ENCODE measurements at regions not wholly inside any gene's neighbourhood (a gene's known extent, or its start where the extent isn't known, plus 50 kb on each side); places are given as distances from the start of the nearest gene placed in this dataset.

DNA sequence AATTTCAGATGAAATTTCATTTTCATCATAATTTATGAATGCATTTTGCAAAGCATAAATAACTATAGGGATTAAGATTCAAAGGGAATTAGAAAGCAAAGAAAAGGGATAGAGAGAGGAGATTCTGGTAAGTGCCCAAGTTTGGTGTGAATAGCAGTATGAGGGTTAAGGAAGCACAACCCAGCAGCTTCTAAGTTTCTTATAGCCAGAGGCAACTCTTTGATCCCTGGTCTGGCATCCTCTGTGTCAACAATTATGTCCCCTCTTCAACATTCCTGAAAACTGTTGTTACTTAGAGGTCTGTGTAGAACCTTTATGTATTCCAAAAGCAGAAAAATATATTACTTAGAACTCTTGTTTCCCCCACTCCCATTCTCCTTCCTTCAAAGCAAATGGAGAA lies 171.6 kb upstream of the SATB2 start:
- H3K4me3 ChIP-seq (ENCODE audit: low read depth, low read length), result no peak overlapping the region

DNA sequence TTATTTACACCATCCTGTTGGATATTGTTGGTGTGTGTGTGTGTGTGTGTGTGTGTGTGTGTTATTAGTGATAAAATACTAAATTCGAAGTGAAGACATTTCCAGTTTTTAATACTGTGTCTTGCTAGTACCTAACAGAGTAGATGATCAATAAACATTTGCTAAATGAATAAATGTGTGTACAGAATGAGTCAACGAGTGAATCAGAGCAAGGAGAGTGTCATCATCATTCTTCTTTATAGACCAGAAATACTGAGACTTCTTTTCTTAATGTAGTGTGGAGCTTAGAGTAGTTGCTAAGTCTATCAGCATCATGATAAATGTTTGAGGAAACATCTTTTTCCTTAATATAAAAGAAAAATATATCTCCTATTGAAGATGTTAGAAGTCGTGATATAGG lies 169.7 kb upstream of the SATB2 start:
- H3K4me3 ChIP-seq (ENCODE audit: low read depth, low read length), result no peak overlapping the region

DNA sequence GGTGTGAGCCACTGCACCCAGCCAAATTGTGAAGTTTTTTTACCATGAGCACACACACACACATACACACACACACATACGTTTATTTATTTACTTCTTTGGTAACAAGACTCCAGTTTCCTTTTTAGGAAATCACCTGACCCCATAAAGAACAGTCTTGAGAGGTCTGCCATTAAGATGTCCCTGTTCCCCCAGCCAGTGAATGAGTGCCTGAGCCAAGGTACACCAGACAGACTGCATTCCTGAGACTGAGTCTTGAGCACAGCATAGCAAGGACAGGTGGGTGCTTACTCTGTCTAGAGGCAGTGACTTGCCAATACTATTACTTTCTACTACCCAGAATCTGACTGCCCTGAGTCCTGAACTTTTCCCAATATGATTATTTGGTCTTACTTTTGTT lies 167.2 kb upstream of the SATB2 start:
- H3K4me3 ChIP-seq (ENCODE audit: low read depth, low read length), result no peak overlapping the region

DNA sequence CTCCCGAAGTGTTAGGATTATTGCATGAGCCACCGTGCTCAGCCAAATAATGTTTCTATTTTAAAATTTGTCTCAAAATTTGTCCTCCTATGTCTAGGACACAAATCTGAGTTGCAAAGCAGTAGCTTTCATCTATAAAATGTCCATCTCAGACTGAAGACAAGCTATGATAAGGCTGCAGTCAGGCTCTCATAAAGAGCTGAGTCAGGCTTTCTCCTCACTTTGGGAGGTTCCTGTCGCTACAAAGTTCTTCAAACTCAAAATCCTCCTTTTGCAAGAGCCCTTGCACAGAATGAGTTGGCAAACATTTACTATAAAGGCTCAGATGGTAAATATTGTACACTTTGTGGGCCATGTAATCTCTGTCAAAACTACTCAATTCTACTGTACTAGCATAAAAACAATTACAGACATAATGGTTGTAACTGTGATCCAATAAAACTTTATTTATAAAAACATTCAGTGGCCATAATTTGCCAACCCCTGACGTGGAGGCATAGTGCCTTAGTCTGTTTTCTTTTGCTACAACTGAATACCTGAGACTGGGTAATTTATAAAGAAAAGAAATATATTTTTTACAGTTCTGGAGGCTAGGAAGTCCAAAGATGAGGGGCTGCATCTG lies 154.9 kb upstream of the SATB2 start:
- no peak overlapping the region for H3K4me3 ChIP-seq (ENCODE audit: low read depth, low read length)

DNA sequence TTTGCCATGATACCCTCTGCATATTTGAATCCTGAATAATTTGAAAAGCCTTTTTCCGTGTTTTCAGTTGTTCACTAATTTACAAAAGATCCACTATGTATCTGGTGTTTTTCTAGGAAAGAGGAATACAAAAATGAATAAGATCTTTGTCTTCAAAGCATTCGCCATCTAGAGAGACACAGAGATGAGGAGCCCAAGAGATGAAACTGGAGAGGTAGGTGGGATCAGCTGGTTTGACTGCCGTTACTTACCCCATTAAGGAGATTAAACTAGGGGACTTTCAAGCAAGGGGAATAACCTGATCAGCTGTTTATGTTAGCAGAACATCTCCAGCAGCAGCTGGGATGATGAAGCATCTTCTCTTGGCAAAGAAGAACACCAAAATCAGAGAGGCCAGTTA lies 150.2 kb upstream of the SATB2 start:
- H3K4me3 ChIP-seq (ENCODE audit: low read depth, low read length), result no peak overlapping the region

DNA sequence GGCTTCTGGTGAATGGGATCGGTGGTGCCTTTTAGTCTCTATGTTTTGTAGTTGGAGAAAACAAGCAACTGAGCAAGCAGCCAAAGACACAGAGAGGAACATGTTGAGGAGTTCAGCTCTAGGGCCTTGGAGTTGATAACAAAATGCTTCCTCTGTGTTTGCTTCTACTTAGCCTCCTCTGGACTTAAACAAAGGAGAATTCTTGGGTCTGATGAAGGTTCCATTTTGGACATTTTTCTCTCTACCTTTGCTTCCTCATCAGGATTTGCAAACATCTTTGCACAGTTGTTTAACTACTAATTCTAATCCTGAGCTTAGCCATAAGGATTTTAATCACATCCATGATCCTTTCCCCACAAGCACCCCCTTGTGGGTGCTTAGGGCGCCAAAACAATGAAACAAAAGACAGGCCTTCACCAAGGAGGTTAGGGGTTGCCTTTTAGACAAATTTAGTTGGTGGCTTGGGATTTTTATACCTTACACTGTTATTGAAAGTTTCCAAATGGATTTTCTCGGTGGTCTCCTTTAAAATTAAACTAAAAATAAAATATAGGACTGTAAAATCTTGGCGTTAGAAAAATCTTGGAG lies 148.5 kb upstream of the SATB2 start:
- no peak overlapping the region for H3K4me3 ChIP-seq (ENCODE audit: low read depth, low read length)

DNA sequence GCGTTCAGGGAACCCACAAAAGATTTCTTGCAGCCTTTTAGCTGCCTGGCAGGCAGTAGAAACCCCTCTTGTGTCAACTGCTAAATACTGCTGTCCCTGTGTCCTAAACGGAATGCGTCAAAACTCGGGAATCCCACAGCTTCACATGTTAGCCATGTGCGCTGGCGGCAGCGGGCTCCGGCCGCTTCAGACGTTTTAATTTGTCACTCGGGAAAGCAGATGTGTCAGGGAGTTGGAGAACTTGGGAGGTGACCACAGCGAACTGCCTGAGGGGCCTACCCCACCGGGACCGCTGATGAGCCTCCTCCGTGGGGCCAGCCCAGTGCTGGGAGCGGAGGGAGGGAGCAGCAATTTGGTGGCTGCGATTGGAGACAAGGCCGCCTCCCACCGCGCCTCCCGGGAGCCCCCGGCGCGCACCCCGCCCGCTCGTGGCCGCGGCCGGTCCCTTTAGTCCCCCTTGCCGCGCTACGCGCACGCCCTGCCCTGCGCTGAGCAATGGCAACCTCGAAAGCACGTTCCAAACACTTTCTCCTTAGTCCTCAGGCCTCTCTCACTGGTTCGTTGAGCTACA lies 146.1 kb upstream of the SATB2 start:
- no peak overlapping the region for H3K4me3 ChIP-seq (ENCODE audit: low read depth, low read length)

DNA sequence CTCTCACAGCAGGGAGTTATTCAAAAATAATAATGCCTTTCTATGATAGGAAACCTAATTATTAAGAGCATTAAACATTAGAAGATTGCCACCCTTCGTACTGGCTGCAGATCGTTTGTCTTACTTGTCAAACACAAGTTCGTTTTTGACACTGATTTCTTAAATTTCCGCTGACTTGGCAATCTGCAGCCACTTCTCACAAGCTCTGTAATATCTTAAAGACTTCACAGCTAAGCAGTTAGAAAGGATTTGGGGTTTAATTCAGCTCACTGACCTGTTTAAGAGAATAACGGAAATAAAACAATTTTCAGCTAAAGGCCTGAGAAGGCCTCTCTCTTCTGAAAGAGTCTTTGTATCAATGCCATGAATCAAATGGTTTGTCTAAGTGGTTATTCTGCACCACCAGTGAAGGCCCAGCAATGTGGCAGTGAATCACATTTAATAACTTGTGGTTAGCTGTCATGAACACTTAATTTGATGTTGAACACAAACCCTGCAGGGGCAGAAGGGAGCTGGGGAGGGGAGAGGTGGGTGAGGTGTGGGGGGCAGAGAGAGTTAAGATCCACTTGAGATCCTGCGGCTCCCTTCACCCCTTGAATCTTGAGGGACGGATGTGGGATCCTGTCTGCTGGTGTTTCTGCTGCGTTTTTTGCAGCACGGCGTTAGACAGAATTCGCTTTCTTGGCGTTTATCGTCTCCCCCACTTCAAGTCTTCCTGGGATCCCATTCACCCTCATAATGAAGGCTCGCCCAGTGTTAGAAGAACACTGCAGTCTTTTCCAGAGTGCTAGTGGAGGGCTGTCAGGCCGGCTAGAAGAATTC lies 145.4 kb upstream of the SATB2 start:
- H3K4me3 ChIP-seq (ENCODE audit: low read depth, low read length), result no peak overlapping the region

DNA sequence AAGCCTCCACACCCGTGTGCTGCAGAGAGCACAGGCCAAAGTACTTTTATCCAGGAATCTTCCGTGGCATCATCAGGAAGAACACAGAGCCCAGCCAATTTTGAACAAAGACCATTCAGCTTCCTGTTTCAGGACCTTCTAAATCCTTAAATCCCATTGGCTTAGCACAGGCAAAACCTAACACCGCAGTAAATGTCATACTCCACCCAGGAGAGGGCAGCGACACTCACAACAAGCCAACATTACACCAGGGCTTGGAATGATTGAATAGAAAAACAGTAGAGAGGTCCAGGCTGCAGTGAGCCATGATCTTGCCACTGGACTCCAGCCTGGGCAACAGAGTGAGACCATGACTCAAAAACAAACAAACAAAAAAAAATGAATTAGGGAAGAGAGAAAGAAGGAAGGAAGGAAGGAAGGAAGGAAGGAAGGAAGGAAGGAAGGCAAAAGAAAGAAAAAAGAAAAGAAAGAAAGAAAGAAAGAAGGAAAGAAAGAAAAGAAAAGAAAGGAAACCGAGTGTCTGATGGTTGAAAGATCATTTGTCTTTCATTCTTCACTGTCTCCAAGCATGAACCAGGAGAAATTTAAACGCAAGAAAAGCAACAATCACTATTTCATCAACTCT lies 144.6 kb upstream of the SATB2 start:
- H3K4me3 ChIP-seq (ENCODE audit: low read depth, low read length), result no peak overlapping the region

DNA sequence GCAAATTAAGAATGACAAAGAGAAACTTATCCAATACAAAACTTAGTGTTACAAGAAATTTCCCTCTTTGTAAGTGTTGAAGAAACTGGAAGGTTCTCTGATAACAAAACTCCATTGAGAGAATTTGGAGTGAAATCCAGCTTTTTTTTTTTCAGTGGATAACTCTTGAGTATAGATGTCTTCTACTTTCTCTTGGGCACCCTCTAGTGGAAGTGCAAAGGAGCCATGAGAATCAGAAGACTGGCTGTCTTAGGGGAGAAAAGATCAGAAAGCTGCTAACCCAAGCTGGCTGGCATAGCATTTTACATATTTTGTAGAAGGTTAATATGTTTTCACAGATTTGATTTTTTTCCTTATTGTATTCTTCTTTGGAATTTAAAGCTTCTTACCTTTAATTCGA lies 138.8 kb upstream of the SATB2 start:
- H3K4me3 ChIP-seq (ENCODE audit: low read depth, low read length), result no peak overlapping the region

DNA sequence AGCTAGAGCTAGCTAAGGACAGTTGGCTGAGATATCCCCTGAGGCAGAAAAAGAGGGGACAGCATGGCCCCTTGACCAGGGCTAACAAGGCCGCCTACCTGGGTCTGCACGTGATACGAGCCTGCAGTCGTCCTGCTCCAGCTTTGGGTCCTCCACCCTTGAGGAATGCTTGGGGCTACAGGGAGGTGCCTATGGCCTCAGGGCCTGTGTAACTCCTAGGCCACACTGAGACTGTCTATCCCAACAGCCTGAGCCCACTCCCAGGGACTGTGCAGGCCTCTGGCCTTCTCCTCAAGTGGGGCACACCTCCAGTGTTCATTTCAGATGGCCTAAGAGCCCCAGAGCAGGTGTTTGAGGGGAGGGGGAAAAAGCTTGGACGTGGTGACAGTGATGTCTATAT lies 136.7 kb upstream of the SATB2 start:
- no peak overlapping the region for H3K4me3 ChIP-seq (ENCODE audit: low read depth, low read length)

DNA sequence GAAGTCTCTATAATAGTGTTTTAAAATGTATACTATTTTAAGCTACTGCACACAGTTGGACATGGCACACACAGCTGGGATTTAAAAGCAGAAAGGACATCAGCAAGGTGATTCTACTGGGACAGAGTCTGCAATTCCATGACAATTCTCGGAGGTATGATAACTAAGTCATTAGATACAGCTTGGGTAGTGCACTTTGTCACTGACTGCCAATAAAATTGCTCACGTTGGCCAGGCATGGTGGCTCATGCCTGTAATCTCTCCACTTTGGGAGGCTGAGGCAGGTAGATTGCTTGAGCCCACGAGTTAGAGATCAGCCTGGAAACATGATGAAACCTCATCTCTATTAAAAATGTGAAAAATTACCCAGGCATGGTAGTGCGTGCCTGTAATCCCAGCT lies 134.1 kb upstream of the SATB2 start:
- no peak overlapping the region for H3K4me3 ChIP-seq (ENCODE audit: low read depth, low read length)

DNA sequence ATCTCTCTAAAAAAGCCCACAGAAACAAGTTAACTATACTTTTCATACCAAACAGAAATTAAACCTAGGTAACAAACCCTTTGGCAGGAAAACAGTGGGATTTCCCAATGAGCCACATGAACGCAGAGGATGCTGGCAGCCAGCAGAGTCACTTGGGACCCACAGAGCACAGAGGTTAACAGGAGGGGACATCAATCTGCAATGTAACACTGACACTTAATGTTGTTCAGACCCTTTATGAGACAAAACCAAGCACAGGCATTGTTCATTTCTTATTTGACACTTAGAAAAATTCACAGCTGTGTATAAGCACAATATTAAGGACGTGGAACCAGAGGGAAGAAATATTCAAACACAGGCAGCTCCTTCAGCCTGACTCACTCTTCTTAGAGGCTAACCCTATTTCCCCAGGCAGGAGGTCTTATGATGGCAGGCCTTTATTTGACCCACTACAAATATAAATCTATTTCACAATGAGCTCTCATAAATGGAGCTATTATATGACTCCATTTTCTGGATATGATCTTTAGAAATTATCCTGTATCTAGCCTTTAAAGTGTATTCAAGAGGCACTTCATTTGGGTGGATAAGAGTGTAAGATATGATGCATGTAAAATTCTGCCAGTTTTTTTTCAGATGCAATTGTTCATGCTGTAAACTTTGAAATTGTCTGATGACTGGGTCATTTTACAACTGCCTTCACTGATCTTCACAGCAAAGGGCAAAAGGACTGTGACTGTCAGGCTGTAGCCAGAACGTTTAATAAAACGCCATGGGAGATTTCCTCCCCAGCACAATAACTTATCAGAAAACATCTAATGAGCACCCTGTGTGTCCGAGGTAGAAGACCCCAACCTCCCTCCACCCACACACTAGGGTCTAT lies 132.8 kb upstream of the SATB2 start:
- H3K4me3 ChIP-seq (ENCODE audit: low read depth, low read length), result no peak overlapping the region

DNA sequence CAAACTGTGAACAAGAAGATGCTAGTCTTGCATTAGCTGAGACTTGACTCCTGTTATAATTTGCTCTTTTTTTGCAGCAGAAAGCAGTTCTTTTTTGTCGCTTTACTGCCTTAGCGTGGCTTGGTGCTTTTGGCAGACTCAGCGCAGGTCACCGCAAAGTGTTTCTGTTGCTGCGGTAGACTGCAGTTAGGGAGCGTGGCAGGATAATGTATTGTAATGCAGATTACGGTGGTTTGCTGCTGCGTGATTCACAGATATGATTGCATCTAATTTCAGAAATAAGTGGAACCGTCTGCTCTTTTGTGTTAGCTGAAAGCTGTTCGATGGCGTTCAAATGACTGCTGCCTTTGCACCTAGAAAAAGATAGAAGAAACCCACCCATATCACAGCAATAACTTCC lies 131.6 kb upstream of the SATB2 start:
- no peak overlapping the region for H3K4me3 ChIP-seq (ENCODE audit: low read depth, low read length)

DNA sequence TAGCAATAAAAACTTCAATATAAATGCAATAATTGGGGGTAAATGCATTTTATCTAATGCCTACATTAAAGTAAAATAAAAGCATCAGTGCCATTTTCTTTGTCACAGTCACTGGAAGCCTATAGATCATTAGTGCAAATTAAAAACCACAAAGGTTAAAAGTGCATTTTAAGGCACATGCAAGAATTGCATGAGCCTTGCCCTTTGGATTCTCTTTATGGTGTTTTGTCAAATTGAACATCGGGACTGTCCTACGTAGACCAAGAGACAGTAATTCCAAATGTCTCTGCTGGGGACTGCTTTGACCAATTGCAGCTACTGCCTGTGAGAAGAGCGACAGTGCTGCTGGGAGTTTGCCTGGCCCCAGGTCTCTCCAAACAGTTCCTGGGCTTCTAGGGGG lies 130.3 kb upstream of the SATB2 start:
- H3K4me3 ChIP-seq (ENCODE audit: low read depth, low read length), result no peak overlapping the region

DNA sequence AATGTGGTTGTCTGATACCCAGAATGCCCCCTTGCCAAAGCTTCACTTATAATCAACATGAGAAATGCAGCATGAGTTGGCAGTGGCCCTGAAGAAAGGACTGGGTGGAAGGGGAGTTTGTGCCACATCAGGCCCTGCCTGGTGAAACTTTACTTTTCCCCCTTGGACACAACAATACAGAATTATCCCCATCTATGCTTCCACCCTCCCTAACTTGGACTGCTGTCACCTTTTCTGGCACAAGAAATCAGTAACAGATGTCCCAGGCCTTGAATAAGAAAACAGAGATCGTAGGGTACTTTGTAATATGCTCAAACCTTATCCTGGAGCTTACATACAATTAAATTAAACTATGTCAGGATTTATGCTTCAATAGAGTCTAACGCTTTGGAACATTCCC lies 128.9 kb upstream of the SATB2 start:
- H3K4me3 ChIP-seq (ENCODE audit: low read depth, low read length), result no peak overlapping the region

DNA sequence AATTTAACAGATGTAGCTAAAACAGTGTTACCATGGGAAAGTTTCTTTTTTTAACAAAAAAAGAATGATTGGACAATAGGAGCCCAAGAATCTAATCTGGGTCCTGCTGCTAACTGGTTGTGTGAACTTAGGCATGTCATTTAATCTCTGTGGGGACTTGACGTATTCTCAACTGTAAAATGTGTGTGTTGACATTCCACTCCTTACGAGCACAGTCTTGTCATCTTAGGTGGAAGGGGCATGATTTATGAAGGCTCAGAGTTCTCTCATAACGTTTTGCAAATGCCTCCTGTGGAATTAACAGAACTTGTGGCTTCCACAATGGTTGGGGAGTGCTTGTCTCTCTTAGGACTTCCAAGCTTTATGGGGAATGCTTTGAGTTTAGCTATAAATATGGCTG lies 125.9 kb upstream of the SATB2 start:
- no peak overlapping the region for H3K4me3 ChIP-seq (ENCODE audit: low read depth, low read length)

DNA sequence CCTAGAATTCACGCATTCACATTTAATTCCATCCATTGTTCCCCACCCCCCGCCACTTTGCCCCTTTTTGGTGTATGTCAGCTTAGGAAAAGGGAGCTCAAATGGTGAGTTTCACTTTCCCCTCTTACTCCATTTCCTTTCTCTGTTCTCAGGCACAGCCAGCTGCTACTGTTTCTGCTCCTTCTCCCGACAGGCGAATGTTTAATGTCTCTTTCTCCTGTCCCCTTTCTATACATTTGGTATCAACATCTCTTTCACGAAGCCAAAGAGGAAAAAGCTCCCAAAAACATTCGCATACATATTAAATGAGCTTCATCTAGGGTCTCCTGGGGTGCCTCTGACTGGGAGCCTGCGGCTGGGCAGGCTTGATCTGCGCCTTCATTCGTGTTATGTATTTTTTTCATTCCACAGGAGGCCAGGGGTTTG lies 124.2 kb upstream of the SATB2 start:
- no peak overlapping the region for H3K4me3 ChIP-seq (ENCODE audit: low read depth, low read length)

DNA sequence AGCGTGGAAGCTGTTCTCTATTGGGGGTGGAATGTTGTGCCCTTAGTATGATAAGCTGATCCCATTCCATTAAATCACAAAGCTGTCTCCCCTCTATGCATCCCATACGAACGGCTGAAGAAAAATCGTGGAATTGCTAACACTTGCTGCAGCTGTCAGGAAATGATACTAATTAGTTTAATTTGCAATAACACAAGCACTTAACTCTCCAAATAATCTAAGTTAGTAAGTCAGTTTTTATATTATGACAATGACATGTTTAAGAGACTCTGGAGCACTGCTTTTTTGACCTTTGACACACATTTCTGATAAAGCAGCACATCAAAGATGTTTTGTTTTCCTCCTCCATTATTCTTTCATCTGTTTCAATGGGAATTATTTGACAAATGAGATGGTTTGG lies 123.7 kb upstream of the SATB2 start:
- no peak overlapping the region for H3K4me3 ChIP-seq (ENCODE audit: low read depth, low read length)

DNA sequence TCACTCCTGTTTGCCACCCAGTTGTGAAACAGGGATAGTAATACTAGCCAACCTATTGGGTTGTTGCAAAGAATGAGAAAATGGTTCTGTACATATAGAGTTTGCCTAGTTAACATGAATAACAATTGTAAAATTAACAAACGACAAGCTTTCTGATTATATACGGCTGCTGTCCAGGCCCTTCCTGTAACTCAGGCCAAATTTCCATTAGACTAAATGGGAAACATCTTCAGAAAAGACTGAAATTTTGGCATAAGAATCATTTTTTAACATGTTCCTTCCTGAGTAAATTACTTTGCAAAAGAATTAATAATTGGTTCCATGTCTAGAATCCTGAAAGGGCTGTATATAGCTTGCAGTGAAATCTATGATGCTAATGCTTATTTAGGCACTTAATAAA lies 117.7 kb upstream of the SATB2 start:
- H3K4me3 ChIP-seq (ENCODE audit: low read depth, low read length), result no peak overlapping the region

DNA sequence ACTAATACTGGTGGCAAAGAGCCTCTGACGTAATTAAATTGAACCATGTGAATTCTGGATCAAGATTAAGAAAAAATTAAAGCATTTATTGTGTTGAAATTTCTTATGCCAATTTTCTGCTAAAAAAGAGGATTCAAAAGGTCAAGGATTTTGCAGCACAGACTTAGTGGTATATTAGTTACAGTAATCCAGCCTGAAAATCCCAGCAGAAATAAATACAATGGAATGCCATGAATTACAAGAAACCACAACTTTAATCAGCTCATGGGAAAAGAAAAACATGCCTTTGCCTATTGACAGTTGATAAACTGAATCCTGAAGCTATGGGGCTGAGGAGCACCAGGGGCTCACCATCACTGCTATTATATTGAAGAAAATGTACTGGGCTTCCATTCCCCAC lies 114.8 kb upstream of the SATB2 start:
- no peak overlapping the region for H3K4me3 ChIP-seq (ENCODE audit: low read depth, low read length)

Measured in iPS-11a (cell line).